GM19438 (cell line): ENCODE measurements at regions not wholly inside any gene's neighbourhood (a gene's known extent, or its start where the extent isn't known, plus 50 kb on each side); places are given as distances from the start of the nearest gene placed in this dataset.

Source experiments
- ATAC-seq: cut with Tn5 transposase; IDR thresholded peaks from one replicate; pipeline ENCODE4 v1.9.1; 2021; ENCODE audit warnings: low read depth; ENCODE audit not compliant: unreplicated experiment

DNA sequence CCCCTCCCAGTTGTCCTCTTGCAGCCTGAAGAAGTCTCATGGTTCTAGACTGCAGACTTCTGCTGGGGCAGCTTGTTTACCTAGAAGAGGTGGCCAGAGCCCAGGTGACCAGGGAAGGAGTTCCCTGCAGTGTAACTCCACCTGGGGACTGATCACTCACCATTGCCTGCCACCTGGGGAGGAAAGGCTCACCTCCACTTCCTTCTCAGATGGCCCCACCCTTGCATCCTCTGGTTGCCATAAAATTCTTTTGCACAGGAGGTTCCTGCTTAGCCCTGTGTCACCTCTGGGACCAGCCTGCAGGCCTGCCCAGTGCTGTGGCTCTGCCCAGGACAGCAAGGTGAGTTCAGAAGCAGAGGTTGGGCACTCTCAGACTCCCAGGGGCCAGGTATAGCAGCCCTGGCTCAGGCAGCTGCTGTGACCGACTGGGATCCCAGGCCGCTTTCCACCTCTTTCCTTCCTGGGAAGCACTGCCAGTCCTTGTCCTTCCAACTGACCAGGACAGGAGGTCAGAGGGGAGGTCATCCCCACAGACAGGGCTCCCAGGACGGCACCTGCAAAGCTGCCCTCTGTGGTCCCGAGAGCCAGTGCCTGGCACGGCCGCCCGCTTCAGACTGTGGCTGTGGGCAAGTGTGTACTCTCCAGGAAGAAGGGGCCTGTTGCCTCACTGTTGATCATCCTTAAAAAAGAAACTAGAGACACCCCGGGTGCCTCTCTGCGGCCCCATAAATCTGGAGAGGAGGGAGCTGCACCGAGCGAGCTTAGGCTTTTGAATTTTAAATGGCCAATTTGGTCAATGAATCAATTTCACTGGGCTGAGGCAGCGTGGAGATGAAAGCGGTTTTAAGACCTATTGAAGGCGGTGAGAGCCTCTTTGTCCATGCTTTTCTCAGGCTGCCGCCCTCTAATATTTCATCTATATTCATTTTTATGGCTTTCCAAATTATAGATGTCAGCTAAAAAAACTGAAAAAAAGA lies 79.5 kb upstream of the C14orf180 start:
- no peak for ATAC-seq

DNA sequence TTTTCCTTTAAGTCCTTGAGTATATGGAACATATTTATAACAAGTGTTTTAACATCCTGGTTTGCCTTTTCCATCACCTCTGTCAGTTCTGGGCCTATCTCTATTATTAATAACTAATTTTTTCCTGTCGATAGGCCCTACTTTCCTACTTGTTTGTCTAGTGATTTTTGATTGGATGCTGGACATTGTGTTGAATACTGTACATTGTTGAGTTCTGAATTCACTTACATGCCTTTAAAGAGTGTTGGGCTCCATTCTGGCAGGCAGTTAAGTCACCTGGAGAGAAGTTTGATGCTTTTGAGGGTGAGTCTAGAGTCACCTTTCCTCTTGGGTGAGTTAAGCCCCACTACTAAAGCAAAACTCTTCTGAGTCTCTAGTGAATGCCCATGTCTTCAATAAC lies 77.5 kb upstream of the C14orf180 start:
- no peak for ATAC-seq

- ATAC-seq: no peak
These were observed 75.9 kb upstream of the C14orf180 start for GRCh38 chr14:104503691-104504090.

DNA sequence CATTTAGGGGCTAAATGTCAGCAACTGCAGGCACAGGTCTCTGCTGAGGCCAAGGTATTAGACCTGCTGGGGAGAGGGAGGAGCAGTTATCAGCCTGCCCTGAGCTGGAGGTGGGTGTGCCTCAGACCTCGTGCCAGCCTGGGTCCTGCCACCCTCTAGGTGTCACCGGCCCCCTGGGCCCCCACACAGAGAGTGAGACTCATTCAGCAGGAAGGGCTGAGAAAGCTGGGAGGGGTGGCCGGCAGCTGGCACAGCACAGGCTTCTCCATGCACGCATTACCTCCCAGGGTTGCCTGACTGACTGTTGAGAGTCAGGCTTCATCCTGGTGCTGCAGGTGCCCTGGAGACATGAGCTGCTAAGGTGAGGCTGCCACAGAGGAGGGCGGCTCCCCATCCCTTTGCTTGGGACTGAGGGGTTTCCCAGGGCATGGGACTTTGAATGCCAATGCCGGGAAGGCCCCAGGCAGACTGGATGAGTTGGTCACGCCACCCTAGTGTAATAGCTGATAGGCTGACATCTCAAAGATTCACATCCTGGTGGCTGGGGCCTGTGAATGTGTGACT lies 75.3 kb upstream of the C14orf180 start:
- no peak for ATAC-seq

DNA sequence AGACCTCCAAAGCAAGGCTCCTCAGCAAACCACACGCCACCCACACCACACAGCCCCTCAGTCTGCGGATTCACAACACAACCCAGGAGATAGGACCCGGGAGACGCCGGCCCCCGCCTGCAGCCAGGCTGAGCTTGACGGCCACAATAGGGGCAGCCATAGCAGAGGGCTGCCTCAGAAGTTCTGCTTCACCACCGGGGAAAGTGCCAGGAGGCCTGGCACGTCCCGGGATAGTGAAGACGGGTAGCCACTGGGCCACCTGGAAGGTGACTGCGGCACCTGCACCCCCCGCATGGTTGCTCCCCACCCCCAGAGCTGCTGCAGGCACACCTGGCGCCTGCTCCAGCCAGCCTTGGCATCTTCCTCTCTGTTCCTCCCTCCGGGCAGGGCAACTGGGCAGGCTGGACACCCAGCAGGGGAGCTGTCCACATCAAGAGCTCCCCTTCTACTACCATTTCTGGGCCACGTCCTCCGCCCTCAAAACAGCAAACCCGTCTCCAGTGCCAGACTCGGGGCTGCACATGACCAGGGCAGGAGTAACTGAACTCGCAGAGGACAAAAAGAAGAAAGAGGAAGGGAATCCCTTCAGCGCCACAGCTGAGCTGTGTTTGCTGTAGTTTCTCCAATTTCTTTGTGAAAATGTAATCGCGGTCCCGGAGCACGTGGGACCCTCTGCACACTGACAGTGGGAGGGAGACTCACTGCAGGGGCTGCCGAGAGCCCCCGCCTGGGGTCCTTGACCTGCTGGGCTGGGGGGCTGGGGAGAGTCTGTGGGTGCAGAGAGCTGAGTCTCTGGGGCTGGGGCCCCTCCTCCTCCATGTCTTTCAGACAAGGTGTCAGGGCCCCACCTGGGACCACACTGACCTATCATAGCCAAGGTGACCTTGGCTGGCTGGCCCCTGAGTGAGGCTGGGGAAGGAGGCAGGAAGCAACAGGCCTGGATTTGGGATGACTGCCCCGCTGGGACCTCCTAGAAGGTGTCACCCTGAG lies 74.2 kb upstream of the C14orf180 start:
- ATAC-seq: no peak

GRCh38 chr14:104506461-104507253 lies 72.9 kb upstream of the C14orf180 start:
- no peak for ATAC-seq

- no peak for ATAC-seq
These were observed 72.1 kb upstream of the C14orf180 start for GRCh38 chr14:104507443-104507842.

- no peak for ATAC-seq
These were observed 69.9 kb upstream of the C14orf180 start for GRCh38 chr14:104509673-104510072.

DNA sequence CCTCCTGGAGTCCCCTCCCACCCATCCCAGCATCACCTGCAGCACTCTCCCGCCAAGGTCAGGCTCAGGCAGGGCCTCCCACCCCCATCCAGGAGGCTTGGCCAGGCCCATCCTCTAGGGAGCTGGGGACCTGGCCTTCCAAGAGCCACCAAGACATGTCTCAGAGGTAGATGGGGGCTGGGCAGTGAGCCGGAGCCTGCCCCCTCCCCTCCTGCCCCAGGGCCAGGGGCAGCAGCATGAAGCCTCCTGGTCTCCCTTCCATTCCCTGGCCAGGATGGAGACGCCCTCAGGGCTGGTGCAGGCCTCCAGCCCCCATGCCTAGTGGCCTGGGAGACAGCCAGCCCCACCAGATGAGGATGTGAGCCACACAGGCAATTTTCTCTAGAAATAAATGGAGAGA lies 69.3 kb upstream of the C14orf180 start:
- ATAC-seq: no peak

DNA sequence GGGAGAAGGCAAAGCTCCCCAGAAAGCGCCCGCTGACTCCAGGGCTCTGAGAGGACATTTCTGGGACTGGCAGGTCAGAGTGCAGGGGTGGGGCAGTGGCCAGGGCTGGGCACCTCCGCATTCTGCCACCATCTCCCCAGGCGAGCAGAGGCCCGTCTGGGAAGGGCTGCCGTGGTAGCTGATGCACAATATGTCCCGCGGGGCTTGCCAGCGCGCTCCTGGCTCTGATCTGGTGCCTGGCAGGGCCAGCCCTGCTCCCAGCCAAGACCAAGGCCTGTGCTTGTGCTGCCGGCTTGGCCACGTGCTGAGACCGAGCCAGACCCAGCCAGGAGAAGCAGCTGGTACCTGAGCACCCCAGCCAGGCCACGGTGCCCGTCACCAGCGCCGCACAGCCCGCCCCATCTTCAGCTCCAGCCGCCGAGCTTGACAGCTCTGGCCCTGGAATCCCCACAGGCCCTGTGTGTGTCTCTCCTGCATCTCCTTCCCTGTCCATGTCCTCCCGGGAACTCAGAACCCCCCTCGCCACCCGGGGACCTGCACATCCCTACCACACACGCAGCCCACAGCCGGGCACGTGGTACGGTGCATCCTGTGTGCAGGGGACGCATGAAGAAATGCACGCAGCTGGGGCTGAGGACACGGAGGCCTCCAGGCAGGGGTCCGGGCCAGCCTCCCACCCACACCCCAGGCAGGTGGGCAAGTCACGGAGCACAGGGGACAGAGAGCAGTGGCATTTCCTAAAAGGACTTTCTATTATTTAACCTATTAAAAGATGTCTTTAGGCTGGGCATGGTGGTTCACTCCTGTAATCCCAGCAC lies 68.6 kb upstream of the C14orf180 start:
- ATAC-seq: no peak

GRCh38 chr14:104512061-104512460 lies 67.5 kb upstream of the C14orf180 start:
- ATAC-seq: no peak

GRCh38 chr14:104512771-104513640 lies 66.6 kb upstream of the C14orf180 start:
- ATAC-seq: no peak

DNA sequence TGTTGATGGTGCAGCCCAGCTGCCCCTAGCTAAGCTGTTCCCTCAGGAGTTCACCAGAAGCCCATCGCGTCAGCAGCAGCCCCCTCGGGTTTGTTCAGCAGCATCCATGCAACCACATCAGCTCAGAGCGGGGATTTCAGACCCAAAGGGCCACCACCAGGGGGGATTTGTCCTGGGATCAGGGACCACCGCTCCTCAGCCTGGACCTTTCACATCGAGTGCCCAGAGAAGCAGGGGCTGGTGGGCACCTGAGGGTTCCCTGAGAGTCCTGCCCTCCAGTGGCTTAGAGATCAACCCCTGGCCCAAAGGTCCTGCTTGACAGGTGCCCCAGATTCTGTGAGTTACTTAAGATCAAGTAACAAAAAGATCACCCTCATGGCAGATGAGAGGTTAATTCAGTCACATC lies 65.9 kb upstream of the C14orf180 start:
- ATAC-seq: no peak

- no peak for ATAC-seq
These were observed 65.3 kb upstream of the C14orf180 start for GRCh38 chr14:104514156-104514848.

DNA sequence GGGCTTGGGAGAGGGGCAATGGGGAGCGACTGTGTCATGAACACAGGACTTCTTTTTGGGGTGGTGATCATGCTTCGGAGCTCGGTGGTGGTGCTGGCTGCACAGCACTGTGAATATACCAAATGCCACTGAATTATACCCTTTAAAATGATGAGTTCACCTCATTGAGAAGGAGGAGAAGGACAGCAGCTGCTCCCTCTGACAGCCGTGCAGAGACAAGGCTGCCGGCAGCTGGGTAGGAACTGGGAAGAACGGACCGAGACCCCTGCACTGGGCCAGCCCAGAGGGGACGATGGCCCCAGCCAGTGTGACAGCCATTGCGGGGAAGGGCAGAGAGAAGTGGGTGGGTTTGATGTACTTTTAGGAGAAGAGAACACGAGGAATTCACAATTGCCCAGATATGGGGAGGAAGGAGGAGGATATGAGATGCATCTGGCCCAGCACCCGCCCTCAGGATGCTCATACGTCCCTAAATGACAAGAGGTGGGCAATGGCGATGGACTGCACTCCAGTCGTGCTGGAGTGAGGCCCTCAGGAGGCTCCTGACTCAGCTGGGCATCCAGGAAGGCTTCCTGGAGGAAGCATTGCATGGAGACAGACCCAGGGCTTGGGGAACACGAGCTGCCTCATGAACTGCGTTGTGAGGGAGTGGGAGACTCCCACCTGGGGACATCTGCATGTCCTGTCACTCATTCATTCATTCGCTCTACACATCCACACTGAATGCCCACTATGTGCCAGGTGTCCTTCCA lies 64.3 kb upstream of the C14orf180 start:
- no peak for ATAC-seq

DNA sequence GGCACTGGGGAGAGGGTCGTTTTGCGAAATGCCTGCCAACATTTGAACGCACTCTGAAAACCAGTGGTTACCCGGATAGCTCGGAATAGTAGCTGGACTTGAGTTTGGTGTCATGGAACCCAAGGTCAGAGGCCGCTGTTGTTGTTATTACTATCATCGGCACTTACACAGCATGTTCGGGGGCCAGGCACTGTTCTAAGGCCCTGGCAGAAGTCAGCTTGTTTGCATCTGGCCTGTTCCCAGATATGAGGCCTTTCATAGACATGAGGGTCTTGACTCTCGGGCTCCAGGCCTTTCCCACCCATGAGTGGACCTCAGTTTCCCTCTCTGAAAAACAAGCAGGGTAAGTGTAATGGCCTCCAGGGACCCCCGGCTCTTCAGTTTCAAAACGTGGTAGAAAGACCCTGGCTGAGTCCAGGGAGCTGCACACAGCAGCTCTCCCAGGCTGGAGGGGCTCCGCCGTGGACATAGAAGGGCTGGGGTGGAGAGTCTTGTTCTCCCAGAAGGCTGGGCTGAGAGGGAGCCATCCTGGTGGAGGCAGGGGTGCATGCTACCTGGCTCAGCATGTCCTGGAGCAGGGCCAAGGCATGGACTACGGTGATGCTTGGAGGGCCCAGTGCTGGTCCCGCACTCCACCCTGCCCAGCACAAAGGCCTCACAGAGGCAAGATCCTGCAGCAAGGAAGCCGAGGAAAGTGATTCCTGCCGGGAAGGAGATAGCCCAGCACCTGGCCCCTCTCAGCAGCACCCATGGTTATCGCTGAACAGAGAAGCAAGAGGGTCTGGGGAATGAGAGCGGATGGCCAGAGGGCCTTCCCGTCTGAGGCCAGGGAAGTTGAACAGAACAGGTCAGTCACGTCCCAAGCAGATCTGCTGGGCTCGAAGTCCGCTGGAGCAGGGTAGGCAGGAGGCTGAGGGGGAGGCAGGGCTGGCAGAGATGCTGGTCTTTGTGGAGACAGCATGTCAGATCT lies 63.5 kb upstream of the C14orf180 start:
- no peak for ATAC-seq
